ENCODE measurements at regions not wholly inside any gene's neighbourhood (a gene's known extent, or its start where the extent isn't known, plus 50 kb on each side); places are given as distances from the start of the nearest gene placed in this dataset.

GRCh38 chr18:14943486-14943885, 195.5 kb downstream of the ANKRD30B start:
- TF ChIP-seq ZNF548 (tag by site-specific recombination; IDR thresholded peaks at IDR 0.05) (no peak), CTCF (tag by site-specific recombination; IDR thresholded peaks at IDR 0.05) (no peak), PATZ1 (tag by site-specific recombination; IDR thresholded peaks at IDR 0.05) (no peak), ZIC2 (tag by site-specific recombination; IDR thresholded peaks at IDR 0.05) (no peak), ZNF510 (tag by site-specific recombination; IDR thresholded peaks at IDR 0.05; ENCODE audit: insufficient replicate concordance) (no peak), ZNF23 (tag by site-specific recombination; IDR thresholded peaks at IDR 0.05; ENCODE audit: borderline replicate concordance) (no peak), ZFP3 (tag by site-specific recombination; IDR thresholded peaks at IDR 0.05; ENCODE audit: low read depth) (no peak), ZSCAN30 (tag by site-specific recombination; IDR thresholded peaks at IDR 0.05) (no peak), MEIS1 (CRISPR knock-in tag; IDR thresholded peaks at IDR 0.05; ENCODE audit: borderline replicate concordance) (no peak), GLI4 (tag by site-specific recombination; IDR thresholded peaks at IDR 0.05) (no peak), SP2 (tag by site-specific recombination; IDR thresholded peaks at IDR 0.05) (no peak), ZSCAN4 (tag by site-specific recombination; IDR thresholded peaks at IDR 0.05) (no peak)
